ENCODE measurements at regions not wholly inside any gene's neighbourhood (a gene's known extent, or its start where the extent isn't known, plus 50 kb on each side); places are given as distances from the start of the nearest gene placed in this dataset.

DNA sequence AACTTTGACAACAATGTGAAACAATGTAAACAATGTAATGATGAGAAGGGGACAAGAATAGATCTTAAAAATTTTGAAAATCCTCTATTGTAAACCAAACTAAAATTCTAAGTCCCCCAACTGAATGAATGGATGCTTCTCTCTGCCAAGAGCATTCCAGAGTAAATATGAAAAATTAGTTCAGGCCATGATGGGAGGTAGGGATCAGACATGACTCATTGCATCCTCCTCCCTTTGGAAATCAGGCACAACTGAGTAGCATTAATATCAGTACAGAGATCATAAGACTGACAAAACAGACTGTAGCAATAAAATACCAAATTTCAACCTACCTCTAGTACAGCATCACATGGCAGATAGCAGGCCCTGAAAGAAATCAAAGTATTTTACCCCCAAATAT, 559.9 kb downstream of the C12orf50 start:
- TF ChIP-seq, protein P1, sequence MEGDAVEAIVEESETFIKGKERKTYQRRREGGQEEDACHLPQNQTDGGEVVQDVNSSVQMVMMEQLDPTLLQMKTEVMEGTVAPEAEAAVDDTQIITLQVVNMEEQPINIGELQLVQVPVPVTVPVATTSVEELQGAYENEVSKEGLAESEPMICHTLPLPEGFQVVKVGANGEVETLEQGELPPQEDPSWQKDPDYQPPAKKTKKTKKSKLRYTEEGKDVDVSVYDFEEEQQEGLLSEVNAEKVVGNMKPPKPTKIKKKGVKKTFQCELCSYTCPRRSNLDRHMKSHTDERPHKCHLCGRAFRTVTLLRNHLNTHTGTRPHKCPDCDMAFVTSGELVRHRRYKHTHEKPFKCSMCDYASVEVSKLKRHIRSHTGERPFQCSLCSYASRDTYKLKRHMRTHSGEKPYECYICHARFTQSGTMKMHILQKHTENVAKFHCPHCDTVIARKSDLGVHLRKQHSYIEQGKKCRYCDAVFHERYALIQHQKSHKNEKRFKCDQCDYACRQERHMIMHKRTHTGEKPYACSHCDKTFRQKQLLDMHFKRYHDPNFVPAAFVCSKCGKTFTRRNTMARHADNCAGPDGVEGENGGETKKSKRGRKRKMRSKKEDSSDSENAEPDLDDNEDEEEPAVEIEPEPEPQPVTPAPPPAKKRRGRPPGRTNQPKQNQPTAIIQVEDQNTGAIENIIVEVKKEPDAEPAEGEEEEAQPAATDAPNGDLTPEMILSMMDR (IDR thresholded peaks at IDR 0.05; ENCODE audit: poor library complexity, severe bottlenecking): no peak
- TF ChIP-seq POLR2AphosphoS5 (IDR thresholded peaks at IDR 0.05): no peak
- TF ChIP-seq, protein P2, sequence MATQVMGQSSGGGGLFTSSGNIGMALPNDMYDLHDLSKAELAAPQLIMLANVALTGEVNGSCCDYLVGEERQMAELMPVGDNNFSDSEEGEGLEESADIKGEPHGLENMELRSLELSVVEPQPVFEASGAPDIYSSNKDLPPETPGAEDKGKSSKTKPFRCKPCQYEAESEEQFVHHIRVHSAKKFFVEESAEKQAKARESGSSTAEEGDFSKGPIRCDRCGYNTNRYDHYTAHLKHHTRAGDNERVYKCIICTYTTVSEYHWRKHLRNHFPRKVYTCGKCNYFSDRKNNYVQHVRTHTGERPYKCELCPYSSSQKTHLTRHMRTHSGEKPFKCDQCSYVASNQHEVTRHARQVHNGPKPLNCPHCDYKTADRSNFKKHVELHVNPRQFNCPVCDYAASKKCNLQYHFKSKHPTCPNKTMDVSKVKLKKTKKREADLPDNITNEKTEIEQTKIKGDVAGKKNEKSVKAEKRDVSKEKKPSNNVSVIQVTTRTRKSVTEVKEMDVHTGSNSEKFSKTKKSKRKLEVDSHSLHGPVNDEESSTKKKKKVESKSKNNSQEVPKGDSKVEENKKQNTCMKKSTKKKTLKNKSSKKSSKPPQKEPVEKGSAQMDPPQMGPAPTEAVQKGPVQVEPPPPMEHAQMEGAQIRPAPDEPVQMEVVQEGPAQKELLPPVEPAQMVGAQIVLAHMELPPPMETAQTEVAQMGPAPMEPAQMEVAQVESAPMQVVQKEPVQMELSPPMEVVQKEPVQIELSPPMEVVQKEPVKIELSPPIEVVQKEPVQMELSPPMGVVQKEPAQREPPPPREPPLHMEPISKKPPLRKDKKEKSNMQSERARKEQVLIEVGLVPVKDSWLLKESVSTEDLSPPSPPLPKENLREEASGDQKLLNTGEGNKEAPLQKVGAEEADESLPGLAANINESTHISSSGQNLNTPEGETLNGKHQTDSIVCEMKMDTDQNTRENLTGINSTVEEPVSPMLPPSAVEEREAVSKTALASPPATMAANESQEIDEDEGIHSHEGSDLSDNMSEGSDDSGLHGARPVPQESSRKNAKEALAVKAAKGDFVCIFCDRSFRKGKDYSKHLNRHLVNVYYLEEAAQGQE (IDR thresholded peaks at IDR 0.05; ENCODE audit: borderline replicate concordance): no peak
- no peak for TF ChIP-seq SMC3 (conservative IDR thresholded peaks at IDR 0.05; ENCODE audit: poor library complexity)
- no peak for TF ChIP-seq TAF1 (IDR thresholded peaks at IDR 0.05; ENCODE audit: low read depth)
- TF ChIP-seq EP300 (conservative IDR thresholded peaks at IDR 0.05; ENCODE audit: poor library complexity, severe bottlenecking): no peak
- no peak for TF ChIP-seq EZH2 (IDR thresholded peaks at IDR 0.05; ENCODE audit: borderline replicate concordance, insufficient read depth, low read length, poor library complexity, severe bottlenecking)

All from neural cell (in vitro differentiated cells).